Neuron (in vitro differentiated cells): ENCODE measurements at regions not wholly inside any gene's neighbourhood (a gene's known extent, or its start where the extent isn't known, plus 50 kb on each side); places are given as distances from the start of the nearest gene placed in this dataset.

Source experiments
- H2AFZ ChIP-seq: one replicate; pipeline ENCODE4 v1.6.1; 2013; ENCODE audit warnings: low read depth, mild to moderate bottlenecking, inconsistent platforms, low read length, moderate library complexity
- H3K27me3 ChIP-seq: one replicate; pipeline ENCODE4 v1.6.1; 2013; ENCODE audit warnings: low read length; ENCODE audit not compliant: insufficient read depth
- H3K36me3 ChIP-seq: one replicate; pipeline ENCODE4 v1.6.1; 2013; ENCODE audit warnings: low read length; ENCODE audit not compliant: insufficient read depth
- H3K4me1 ChIP-seq: one replicate; pipeline ENCODE4 v1.6.1; 2013; ENCODE audit warnings: low read length; ENCODE audit not compliant: insufficient read depth
- H3K4me3 ChIP-seq: 2 replicates; pipeline ENCODE4 v1.5.1; 2013; ENCODE audit warnings: mild to moderate bottlenecking, low read length, moderate library complexity
- H3K9me3 ChIP-seq: one replicate; pipeline ENCODE4 v1.6.1; 2013; ENCODE audit warnings: low read length

- peaks cover 15% of the 10 kb centered on the region for H3K4me1 ChIP-seq
- H3K4me3 ChIP-seq, result no peak overlapping the region
- H3K36me3 ChIP-seq, result no peaks in the 10 kb centered on the region
- peaks cover 4% of the 10 kb centered on the region for H3K9me3 ChIP-seq
- no peak overlapping the region for H2AFZ ChIP-seq
- H3K27me3 ChIP-seq, result peaks cover 38% of the 10 kb centered on the region
Observed at GRCh38 chr20:63125581-63125837, 90.4 kb downstream of the YTHDF1 start.

GRCh38 chr20:63124782-63125580 lies 91.0 kb downstream of the YTHDF1 start:
- Histone ChIP-seq H3K27me3 (peaks cover 40% of the 10 kb centered on the region), H3K4me1 (peaks cover 14% of the 10 kb centered on the region)

GRCh38 chr20:63124092-63124781 lies 91.7 kb downstream of the YTHDF1 start:
- H3K27me3 ChIP-seq, result peaks cover 46% of the 10 kb centered on the region
- H2AFZ ChIP-seq, result no peak overlapping the region
- peaks cover 4% of the 10 kb centered on the region for H3K9me3 ChIP-seq
- H3K4me1 ChIP-seq, result peaks cover 10% of the 10 kb centered on the region
- no peaks in the 10 kb centered on the region for H3K36me3 ChIP-seq
- H3K4me3 ChIP-seq, result no peak overlapping the region

More at GRCh38 chr20:63124782-63125580, 91.0 kb downstream of the YTHDF1 start:
- H2AFZ ChIP-seq, result no peak overlapping the region
- H3K9me3 ChIP-seq, result peaks cover 4% of the 10 kb centered on the region
- no peak overlapping the region for H3K4me3 ChIP-seq
- no peaks in the 10 kb centered on the region for H3K36me3 ChIP-seq

GRCh38 chr20:63123331-63123741 lies 92.6 kb downstream of the YTHDF1 start:
- Histone ChIP-seq H2AFZ (no peak overlapping the region), H3K36me3 (no peaks in the 10 kb centered on the region), H3K27me3 (peaks cover 46% of the 10 kb centered on the region), H3K9me3 (peaks cover 4% of the 10 kb centered on the region), H3K4me1 (peaks cover 10% of the 10 kb centered on the region), H3K4me3 (no peak overlapping the region)

DNA sequence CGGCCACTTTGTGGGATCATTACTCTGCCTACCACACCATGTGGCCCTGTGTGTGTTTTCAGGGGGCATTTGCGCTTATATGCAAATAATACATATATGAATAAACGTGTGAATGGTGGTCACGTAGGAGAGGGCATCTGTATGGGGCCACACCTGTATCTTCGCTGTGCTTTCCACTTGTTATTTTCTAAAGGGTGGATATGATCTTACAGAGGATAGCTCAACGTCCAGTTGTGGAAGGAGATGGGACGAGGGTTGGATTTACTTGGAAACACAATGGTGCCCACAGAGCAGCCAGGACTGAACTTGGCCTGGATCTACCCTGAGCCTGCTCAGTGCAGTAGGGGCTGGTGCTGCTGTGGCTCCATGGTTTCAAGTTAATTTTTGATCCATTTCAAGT lies 93.3 kb downstream of the YTHDF1 start:
- Histone ChIP-seq H2AFZ (no peak overlapping the region), H3K36me3 (no peaks in the 10 kb centered on the region), H3K4me3 (no peak overlapping the region), H3K4me1 (peaks cover 10% of the 10 kb centered on the region), H3K9me3 (peaks cover 4% of the 10 kb centered on the region), H3K27me3 (peaks cover 50% of the 10 kb centered on the region)

DNA sequence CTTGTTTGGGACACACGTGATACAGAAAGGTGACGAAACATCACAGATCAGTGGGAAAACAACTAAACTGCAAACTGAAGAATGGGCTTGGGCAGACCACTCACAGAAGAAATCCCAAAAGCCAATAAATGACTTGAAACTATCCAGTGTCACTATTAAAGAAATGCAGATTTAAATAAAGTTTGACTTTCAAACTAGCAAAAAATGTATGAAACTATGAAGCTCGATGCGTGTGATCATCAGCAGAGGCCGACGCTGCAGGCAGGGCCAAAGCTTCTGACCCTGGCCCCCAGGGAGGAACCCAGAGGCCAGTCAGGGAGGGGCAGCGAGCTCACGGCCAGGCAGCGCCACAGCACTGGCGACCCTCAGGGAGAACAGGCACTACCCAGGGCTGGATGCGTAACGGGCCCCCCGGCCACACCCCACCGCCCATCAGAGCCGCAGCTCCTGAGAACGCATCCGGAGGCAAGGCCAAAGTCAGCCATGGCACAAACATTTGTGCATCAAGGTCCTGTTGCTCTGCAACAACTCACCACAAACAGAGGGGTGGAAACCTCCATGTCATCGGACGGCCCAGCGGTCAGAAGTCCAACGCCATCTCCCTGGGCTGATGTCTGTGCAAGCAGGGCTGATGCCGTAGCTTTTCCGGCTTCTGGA lies 94.1 kb downstream of the YTHDF1 start:
- Histone ChIP-seq H3K9me3 (peaks cover 4% of the 10 kb centered on the region), H3K4me1 (peaks cover 10% of the 10 kb centered on the region), H3K27me3 (peaks cover 54% of the 10 kb centered on the region), H3K4me3 (no peak overlapping the region), H3K36me3 (no peaks in the 10 kb centered on the region), H2AFZ (no peak overlapping the region)

DNA sequence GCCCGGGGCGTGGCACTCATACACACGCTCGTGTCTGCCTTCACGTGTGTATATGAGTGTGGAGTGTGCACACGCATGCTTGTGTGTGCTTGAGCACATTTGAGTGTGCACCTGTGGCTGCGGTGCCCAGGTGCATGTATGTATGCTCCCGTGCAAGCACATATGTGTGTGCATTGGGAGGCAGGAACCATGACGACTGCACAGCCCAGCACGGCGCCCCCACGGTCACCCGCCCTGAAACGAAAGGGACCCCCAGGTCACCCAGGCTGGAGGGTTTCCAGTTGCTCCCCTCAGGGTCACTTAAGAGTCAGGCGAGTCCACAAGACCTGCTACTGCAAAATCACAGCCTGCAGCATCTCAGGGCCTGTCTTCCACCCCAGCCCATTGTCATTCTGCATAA lies 94.7 kb downstream of the YTHDF1 start:
- peaks cover 10% of the 10 kb centered on the region for H3K4me1 ChIP-seq
- peaks cover 4% of the 10 kb centered on the region for H3K9me3 ChIP-seq
- H3K27me3 ChIP-seq, result peaks cover 54% of the 10 kb centered on the region
- no peak overlapping the region for H2AFZ ChIP-seq
- no peak overlapping the region for H3K4me3 ChIP-seq
- H3K36me3 ChIP-seq, result no peaks in the 10 kb centered on the region

DNA sequence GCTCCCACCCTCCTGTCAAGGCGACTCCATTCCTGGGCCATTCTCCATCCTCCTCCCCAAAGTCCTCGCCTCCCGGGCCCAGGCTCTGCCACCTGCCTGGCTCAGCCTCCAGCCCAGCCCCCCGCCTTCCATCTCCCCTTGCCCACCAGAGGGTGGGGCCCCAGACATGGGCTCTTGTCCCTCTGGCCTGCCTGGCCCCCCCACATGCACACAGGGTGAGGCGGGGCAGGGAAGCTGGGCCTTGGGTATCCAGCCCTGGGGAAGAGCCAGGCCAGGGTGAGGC lies 95.2 kb downstream of the YTHDF1 start:
- no peak overlapping the region for H2AFZ ChIP-seq
- H3K9me3 ChIP-seq, result peaks cover 4% of the 10 kb centered on the region
- no peak overlapping the region for H3K4me3 ChIP-seq
- peaks cover 10% of the 10 kb centered on the region for H3K4me1 ChIP-seq
- peaks cover 54% of the 10 kb centered on the region for H3K27me3 ChIP-seq
- no peaks in the 10 kb centered on the region for H3K36me3 ChIP-seq

GRCh38 chr20:63119963-63120807 lies 95.7 kb downstream of the YTHDF1 start:
- Histone ChIP-seq H3K27me3 (peaks cover 54% of the 10 kb centered on the region), H3K9me3 (peaks cover 4% of the 10 kb centered on the region), H3K4me3 (no peak overlapping the region), H2AFZ (no peak overlapping the region), H3K36me3 (no peaks in the 10 kb centered on the region), H3K4me1 (peaks cover 10% of the 10 kb centered on the region)

- Histone ChIP-seq H3K4me1 (peaks cover 1% of the 10 kb centered on the region), H3K27me3 (peaks cover 58% of the 10 kb centered on the region), H2AFZ (no peak overlapping the region), H3K9me3 (peaks cover 4% of the 10 kb centered on the region), H3K36me3 (no peaks in the 10 kb centered on the region), H3K4me3 (no peak overlapping the region)
Observed at GRCh38 chr20:63119121-63119962, 96.6 kb downstream of the YTHDF1 start.

GRCh38 chr20:63118303-63119120 lies 97.4 kb downstream of the YTHDF1 start:
- peaks cover 64% of the 10 kb centered on the region for H3K27me3 ChIP-seq
- H3K36me3 ChIP-seq, result no peaks in the 10 kb centered on the region
- no peak overlapping the region for H3K4me3 ChIP-seq
- no peak overlapping the region for H2AFZ ChIP-seq
- H3K4me1 ChIP-seq, result no peaks in the 10 kb centered on the region
- H3K9me3 ChIP-seq, result peaks cover 4% of the 10 kb centered on the region
